Left kidney (tissue), 1 donor: ENCODE measurements at regions not wholly inside any gene's neighbourhood (a gene's known extent, or its start where the extent isn't known, plus 50 kb on each side); places are given as distances from the start of the nearest gene placed in this dataset.

Experiments used
- DNase-seq: peaks from one replicate; pipeline ENCODE4 v3.0.0-alpha.2; 2013

DNA sequence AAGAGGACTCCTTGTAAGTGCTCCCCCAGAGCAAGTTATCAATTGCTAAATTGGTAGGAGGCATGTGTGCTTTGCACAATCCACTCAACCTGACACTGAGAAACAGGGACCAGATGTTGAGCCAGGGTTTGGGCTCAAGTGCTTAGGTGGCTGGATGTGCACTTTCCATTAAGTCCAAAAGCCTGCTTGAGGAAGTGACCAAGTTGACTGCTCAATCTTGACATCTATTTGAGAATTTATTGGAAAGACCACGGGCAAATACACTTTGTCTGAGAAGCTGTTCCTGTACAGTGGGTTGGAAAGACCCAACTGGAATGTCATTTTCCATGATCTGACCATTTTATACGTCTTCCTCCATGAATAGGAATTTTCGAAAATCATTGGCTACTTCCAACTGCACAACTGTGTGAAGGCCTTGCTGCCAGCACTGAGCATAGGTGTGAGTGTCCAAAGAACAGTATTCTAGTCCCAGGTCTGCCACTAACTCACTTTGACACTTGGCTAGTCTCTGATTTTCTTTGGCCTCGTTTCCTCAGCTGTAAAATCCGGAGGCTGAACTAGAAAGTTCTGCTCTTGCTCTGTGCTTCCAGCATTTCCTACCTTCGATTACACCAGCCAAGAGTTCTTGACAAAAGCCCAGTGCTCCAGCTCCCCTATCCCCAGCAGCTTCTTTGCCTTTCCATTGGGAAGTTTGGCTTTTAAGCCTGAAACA, 186.9 kb upstream of the ECI2 start:
- DNase-seq = no peak

DNA sequence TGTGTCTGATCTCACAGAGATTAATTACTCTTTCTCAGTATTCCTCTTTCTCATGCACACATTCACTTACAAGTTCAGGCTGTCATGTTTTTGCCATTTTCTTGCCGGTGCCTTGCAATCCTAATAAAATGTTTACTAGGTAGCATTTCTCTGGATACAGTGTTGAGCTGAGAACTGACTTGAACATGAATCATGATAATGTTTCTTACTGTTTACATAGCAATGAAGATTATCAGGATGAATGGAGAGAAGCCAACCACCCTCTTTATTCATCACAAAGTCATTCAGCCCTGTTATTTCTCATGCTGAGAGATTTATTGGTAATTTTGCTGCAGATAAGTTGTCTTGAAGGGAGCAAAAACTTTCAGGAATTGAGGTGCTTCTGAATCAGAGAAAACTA, 185.5 kb upstream of the ECI2 start:
- no peak for DNase-seq

DNA sequence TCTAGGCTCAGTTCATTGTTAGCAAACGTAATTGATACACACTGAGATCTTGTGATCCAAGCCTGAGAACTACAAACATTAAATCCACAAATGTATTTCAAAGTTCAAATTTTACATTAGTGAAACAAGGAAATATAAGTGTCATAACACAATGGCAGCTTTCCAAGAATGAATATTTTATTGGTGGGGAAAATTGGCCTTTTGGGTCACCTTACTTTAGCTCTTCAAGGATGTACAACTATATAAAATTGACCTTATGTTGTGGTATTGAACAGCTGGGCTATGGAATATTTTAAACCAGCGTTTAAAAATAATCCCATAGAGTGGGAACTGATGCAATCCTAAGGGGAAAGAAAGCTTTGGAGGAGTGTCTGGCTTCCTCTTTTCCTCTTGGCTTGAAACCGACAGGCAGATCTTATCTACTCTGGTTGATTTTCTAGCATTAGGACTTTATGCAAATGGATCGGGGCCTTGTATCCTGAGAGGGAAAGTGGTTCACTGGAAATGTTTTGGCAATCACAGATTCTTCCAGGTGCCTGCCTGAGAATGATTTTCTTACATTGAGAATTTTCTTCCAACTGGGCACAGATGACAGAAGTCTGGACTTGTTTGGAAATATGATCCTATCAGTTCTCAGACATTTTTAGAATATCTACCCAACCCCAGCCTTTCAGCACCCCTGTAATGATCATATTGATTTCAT, 184.8 kb upstream of the ECI2 start:
- peak; percentile 24 for DNase-seq

DNA sequence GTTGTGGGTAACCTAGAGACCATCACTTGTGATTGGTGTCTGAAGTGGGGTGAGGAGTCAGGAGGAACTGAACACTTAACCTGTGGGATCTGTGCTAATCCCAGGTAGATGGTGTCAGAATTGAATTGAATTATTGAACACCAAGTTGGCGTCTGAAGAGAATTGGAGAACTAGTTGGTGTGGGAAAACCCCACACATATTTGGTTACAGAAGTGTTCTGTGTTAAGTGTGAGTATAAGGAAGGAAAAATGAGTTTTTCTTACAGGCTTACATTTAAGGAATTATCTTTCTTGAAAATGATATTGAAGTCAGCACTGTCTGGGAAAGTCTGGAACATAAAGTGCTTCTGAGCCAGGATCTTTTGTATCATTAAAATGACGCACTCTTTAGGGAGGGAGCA, 182.9 kb upstream of the ECI2 start:
- DNase-seq = no peak

DNA sequence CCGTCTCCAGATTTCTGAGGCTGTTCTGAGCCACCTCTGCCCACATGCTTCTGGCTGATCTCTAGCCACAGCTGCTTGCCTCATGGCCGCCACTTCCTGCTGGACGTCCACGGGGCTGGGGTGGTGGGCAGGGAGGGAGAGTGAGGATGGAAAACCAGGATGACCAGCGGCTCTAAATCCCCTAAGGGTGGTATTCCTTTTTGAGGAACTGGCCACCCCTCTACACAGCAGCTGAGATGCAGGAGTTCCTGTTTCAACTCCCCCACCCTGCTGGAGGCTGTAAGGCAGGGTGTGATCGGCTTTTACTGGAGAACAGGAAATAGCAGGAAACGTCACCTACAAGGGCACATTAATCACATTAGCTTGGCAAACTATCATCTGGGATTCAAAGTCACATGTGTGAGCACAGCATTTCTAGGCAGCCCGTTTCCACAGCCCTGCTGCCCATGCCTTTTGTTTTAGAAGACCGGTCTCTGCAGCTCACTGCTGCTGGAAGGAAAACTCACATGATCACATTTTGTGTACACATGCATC, 181.6 kb upstream of the ECI2 start:
- DNase-seq = peak; percentile 47

DNA sequence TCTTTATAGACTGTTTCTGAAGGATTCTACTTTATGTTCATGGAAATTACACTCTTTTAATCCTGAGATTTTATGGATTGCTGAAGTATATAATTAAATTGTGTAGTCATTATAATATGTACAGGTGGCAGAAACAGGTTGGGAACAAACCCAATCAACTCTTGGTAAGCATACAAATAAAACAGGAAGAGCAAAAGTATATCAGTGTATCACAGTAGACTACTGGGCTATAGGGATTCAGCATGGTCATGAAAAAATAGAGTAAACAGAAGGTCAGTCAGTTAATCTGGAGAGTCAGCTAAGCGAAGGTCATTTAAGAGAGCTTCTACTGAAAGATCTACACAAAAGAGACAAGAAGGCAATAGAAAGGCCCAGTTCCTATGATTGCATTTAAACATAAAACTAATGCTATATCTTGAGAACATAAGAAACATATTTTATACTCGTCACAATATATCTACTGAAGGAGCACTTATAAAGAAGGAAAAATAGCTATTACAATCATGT, 178.9 kb upstream of the ECI2 start:
- no peak for DNase-seq

DNA sequence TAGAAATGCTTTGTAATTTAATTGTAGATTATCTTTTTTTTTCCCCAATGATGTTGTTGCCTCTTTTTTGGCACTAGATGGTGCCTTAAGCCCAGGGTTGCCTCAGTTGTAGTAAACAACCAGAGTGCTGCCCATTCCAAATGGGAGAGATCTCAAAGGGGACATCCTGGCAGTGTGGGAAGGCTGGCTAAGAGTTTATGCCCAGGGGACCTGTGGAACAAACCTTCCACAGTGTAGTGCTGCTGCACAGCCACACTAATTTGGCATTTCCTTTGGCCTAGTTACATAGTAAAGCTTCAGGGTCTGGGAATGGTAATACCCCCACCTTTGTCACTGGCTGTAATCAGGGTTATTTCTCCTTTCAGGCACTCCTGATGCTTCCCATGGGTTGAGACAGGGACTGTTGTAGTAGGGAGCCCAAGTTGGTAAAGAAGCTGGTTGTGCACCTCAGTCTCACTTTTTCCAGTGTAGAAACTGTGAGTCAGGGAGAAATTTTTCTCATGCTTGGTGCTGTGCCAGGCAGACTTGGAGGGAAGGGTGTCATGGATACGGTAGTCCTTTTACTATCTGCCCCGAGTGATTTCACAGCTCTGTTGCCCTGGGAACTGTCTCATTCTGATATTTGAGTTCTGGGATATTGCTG, 177.8 kb upstream of the ECI2 start:
- no peak for DNase-seq

DNA sequence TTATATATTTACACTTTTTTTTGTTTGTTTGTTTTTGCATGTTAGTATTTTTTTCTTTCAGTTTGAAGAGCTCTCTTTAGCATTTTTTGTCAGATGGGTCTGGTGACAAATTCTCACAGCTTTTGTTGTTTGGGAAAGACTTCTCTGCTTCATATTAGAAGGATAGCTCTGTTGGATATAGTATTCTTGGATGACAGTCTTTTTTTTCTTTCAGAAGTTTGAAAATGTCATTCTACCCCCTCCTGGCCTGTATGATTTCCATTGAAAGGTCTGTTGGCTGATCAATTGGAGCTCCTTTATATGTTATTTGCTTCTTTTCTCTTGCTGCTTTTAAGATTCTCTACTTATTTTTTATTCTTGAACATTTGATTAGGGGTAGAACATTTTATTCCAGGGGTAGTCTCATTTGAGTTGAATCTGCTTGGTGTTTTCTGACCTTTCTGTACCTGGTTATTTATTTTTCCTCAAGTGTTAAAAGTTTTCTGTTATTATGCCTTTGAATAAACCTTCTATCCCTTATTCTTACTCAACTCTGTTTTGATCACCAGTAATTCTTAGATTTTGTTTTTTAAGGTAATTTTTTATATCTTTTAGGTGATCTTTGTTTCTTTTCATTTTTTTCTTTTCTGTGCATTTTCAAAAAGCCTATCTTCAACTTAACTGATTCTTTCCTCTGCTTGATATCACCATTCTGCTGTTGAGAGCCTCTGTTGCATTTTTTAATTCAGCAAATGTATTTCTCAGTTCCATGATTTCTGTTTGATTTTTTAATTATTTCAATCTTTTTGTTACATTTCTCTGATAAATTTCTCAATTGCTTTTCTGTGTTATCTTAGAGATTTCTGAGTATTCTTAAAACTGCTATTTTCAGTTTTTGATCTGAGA, 176.8 kb upstream of the ECI2 start:
- no peak for DNase-seq

DNA sequence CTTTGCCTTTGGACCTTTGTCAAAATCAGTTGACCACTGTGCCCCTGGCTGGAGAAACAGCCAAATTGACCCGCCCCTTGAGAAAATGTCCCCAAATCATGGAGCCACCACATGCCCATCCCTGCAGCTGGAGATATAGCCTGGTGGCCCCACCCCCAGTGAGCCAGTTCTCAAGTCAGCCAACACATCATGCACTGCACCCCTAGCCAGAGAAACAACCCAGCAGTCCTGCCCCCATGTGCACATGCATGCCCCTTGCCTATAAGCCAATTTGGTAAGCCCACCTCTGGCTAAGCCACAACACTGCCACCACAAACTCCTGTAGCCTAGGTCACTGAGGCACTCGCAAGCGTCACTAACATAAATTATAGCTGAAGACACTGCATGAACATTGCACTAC, 174.2 kb upstream of the ECI2 start:
- no peak for DNase-seq

DNA sequence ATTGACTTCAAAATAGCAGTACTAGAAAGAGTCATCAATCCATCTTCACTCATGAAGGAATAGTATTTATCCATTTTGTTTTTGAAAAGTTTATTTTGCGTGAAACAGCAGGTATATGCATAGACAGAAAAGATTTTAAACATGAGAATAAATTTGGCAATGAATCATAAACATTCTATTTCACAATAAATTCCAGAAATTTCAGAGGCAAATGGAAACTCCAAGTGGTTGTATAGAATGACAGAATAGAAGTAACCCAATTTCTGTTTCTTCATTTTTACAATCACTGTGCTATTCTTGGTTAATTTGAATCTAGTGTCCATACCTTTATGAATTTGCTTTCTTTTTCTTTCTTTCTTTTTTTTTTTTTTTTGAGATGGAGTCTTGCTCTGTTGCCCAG, 173.0 kb upstream of the ECI2 start:
- no peak for DNase-seq

DNA sequence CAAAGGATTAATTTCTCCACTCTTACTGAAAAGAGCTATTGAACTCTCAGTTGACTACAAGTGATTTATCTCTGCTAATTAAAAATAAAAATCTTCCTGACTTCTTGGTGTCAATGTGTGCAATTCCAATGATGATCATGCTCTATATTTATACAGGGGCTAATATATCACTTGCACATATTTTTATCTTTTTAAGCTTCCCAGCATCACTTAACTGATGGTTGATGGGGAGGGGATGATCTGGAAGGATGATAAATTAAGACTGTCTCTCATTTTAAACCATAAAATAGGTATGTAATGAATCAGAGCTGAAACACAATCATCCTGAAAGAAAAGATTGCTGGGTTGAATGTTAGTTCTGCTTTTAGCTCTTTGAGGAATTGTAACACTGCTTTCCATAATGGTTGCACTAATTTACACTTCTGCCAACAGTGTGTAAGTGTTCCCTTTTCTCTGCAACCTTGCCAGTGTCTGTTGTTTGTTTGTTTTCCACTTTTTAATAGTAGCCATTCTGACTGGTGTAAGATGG, 169.6 kb upstream of the ECI2 start:
- no peak for DNase-seq

DNA sequence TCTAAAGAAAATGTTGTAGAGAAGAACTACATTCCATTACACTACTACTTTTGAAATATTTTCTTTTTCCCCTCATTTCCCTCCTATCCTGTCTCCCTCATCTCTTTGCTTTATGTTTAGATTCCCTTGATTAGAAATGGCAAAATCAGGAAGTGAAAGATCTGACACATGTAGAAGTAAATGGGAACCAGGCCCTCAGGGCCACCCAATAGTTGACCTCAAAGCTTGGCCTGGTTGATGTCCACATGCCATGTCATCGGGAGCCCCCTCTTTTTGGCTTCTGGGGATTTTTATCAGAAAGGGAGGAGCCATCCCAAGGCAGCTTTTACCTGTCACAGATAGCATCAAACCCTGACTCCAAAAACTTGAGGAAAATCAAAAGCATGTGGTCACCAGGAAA, 168.3 kb upstream of the ECI2 start:
- no peak for DNase-seq

DNA sequence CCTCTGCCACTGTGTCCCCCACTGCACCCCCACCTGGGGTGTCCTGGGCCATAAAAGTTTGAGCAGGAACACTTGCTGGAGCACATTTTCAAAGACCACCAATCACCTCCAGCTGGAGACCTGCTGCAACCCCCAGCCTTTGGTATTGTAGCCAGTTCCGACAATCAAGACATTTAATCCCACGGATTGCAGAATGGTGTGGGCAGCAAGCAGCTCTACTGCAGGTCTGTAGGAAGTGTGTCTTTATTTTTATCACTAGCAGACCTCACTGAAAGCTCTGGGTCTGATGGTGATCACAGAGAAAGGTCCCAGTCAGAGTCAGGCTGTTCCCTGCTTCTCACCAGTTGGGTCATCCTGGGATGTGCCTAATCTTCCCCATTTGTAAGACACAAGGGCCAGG, 167.1 kb upstream of the ECI2 start:
- DNase-seq = no peak

DNA sequence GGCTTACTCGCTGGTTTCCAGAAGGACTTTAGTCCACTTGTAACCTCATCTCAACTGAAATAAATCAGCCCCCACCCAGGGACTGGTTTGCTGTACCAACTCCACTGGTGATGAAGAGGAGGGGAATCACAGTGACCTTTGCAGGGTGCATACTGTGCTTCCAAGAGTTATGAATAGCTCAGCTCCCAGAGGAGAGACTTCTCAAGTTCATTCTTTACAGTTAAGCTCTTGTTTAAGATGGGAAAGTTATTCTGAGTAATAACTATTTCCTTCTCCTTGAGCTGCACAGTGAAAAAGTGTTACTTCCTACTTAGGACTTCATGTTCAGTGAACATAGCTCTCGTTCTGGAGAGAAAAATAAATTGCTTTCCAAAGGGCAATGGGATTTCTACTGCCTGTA, 166.5 kb upstream of the ECI2 start:
- DNase-seq = no peak

DNA sequence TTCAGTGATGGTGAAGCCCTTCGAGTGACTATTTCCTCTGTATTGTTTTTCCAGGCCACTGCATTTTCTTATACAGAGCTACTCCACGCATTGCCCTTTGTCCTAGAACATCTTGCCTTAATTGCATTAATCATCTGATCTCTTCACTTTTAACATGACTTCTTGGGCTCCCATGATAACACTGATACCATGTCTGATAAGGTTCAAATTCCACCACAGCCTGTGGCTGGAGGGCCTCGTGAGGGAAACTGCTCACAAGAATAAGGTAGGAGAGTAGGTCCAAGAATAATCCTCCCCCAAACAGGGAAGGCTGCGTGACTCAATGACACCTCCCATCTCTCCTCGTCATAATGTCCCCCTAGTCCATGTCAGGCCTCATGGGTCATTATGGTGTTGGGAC, 165.5 kb upstream of the ECI2 start:
- DNase-seq = no peak

DNA sequence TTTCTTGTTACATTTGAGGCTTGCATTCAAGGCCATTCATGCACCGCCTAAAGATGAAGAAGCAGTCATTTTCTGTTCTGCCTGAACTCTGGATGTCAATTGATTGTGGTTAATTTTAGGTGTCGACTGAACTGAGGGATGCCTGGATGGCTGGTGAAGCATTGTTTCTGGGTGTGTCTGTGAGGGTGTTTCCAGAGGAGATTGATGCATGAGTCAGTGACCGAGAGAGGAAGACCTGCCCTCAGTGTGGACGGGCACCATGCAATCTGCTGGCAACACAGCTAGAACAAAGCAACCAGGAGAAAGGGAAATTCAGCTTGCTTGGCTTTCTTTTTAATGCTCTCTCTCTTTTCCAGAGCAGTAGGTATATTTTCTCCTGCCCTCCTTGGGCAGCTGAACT, 164.1 kb upstream of the ECI2 start:
- DNase-seq = no peak

DNA sequence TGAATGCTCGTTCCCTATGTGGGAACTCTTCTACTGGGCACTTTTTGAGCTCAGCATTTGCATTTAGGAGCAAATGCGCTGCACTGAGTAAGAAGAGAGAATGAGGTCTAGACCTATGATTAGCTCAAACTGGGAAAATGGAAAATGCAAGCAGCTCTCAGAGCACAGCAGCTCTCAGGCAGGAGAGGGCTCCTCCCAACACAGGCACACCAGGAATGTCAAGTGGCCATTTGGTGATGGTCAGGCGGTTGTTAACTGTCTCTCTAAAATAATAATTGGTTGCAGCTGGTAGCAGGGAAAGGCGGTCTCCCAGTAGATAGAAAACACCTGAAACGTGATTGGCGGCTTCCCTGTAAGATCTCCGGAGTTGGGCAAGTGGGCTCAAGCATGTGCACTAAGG, 162.0 kb upstream of the ECI2 start:
- DNase-seq = no peak

DNA sequence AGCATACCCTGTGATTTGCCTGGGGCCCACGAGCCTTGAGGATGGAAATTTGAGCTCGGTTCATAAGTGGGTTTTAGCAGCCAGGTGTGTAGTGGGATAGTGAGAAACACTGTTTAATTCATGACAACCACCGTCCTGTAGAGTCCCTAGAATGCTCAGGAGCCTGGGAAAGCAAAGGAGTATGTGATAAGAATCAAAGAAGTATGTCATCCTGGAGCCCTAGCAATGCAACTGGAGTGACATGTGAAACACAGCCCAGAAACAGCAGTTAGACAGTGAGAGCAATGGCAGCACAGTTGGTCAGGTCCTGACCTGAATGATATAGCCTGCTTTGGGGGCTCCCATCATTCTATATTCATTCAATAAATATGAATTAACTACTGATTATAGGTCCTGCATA, 161.2 kb upstream of the ECI2 start:
- DNase-seq = no peak

DNA sequence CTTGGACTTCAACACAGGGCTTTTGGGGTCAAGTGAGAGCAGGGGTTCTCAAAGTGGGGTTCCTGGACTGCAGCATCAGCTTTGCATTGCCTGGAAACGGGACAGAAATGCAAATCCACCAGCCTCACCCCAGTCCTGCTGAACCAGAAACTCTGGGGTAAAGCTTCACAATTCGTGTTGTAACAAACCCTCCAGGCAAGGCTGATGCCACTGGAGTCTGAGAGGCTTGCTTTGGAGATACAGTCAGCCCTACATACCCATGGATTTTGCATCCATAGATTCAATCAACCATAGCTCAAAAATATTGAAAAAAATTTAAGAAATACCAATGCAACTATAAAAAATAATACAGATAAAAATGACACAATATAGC, 160.4 kb upstream of the ECI2 start:
- no peak for DNase-seq

DNA sequence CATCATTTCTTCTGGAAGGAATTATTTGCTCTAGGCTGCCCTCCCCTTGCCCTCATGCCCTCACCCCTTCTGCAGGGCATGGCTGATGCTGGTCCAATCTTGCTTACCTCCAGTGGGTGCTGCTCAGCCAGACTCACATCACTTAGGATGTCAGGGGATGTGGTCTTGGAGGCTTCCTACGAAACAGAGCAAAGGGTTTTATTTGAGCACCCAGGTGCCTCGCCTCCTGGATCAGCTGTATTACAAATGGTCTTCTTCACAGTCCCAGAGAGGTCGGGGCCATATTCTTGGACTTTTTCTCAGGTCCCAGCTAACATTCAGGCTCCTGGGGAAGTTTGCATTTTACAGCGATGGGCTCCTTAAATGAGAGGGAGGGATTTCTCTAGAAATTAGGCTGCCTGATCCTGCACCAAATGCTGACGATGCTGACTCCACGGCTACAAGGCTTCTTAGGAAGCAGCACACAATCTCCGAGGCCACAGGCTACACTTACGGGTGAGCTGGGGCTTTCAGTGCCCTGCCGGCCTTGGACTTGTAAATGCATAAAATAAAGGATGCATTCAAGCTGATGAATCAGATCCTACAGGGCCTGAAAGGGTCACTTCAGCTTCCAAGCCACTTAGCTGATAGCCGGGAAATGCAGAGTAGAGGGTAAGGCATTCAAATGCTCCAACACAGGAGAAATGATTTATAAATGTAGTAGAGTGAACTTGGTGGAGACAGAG, 159.8 kb upstream of the ECI2 start:
- no peak for DNase-seq

DNA sequence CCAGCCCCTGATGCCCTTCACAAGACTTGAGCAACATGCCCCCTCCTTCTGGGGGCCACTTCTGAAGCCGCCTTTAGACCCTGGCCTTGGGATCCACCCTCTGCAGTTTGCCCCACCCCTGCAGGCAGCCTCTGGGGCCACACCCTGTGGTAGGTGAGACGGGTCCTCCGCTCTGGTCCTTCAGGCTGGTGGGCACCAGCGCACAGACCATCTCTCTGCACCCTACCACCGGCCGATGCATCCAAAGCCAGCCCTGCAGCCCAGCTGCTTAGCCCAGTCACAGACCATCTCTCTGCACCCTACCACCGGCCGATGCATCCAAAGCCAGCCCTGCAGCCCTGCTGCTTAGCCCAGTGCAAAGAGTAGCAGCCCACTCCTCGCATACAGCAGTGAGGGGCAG, 159.3 kb upstream of the ECI2 start:
- no peak for DNase-seq
